Erythroblast (primary cell): ENCODE measurements at regions not wholly inside any gene's neighbourhood (a gene's known extent, or its start where the extent isn't known, plus 50 kb on each side); places are given as distances from the start of the nearest gene placed in this dataset.

ENCODE experiments used
- GATA1 ChIP-seq: IDR thresholded peaks from 2 replicates; pipeline ENCODE4 v1.6.1; 2011; ENCODE audit warnings: low read depth, mild to moderate bottlenecking, control low read depth, low read length, moderate library complexity
- POLR2A ChIP-seq: IDR thresholded peaks from 2 replicates; pipeline ENCODE4 v1.6.1; 2011; ENCODE audit warnings: mild to moderate bottlenecking, low read length

- TF ChIP-seq POLR2A (no peak), GATA1 (no peak)
These were observed 78.8 kb upstream of the SPATA12 start for GRCh38 chr3:56981445-56982230.
